Left ventricle myocardium superior (tissue), 1 donor: ENCODE measurements at regions not wholly inside any gene's neighbourhood (a gene's known extent, or its start where the extent isn't known, plus 50 kb on each side); places are given as distances from the start of the nearest gene placed in this dataset.

Experiments
- ATAC-seq: fragments of 200-7000 bp; cut with Tn5 transposase; one replicate; pipeline ENCODE4 v1.9.1; 2020; ENCODE audit warnings: mild to moderate bottlenecking, moderate library complexity
- DNase-seq: peaks from one replicate; pipeline ENCODE4 v3.0.0-alpha.2; 2020
- intact Hi-C: fragments of 100-400 bp; cut with micrococcal nuclease; formaldehyde crosslinking; loops from one replicate; pipeline ENCODE4 v1.11.0; 2022
- donor health status: DM: no; HTN: yes; CAD: no; lungs with severe emphysema.

GRCh38 chr1:177748080-177748801 lies 221.6 kb downstream of the SEC16B start:
- ATAC-seq: no peak
- no peak for DNase-seq
- intact Hi-C loops: no loop called here

DNA sequence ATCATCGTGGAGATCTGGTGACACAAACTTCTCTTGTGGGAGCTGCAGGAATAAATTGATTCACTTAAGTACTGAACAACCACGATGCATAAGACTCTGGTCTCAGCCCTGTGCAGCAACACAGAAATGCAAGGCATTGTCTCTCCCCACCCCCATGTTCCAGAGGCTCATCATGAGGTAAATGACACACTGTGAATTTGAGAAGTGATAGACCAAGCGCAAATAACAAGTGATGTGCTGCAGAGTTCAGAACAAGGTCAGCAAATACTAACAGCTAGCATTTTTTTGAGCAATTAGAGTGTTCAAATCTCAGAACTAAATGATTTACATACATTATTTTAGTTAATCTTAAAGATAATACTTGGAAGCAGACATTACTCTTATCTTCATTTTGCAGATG lies 223.7 kb downstream of the SEC16B start:
- ATAC-seq (no peak), DNase-seq (no peak)
- intact Hi-C loops: no loop called here

DNA sequence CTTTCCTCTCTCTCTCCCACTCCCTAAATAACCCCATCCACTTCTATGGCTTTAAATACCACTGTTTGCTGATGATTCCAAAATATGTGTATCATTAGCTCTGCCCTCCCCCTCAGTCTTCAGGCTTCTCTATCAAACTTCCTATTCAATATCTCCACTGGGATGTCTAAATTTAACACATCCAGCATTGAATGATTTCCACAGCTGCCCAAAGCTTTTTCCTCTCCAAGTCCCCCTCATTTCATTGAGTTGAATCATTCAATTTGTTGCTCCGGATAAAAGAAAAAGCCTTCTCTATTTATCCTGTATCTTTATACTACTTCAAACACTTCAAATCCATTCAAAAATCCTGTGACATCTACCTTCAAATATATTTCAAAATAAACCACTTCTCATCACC lies 225.0 kb downstream of the SEC16B start:
- no peak for DNase-seq
- no peak for ATAC-seq
- intact Hi-C loops: no loop called here

- intact Hi-C loops: no loop called here
- DNase-seq: no peak
- no peak for ATAC-seq
Observed at GRCh38 chr1:177741476-177741875, 228.4 kb downstream of the SEC16B start.

- DNase-seq: no peak
- intact Hi-C loops: no loop called here
- no peak for ATAC-seq
Observed at GRCh38 chr1:177739780-177740179, 230.1 kb downstream of the SEC16B start.

DNA sequence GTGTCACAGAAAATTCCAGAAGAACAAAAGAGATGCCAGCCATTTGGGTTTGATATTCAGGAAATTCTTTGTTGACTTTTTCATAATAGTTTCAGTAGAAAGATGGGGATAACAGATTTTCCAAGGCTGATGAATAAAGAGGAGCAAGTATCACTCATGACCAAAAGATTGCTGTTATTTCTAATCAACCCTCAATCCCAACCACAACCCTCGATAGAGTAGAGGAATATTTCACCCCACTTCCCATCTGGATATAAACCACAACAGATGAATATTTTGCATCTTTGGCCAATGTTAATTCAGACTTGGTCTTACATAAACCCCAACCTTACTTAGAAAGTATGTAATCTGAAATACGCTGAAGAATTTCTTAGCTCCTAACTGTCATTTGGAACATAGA lies 232.4 kb downstream of the SEC16B start:
- intact Hi-C loops: no loop called here
- DNase-seq (no peak), ATAC-seq (no peak)

DNA sequence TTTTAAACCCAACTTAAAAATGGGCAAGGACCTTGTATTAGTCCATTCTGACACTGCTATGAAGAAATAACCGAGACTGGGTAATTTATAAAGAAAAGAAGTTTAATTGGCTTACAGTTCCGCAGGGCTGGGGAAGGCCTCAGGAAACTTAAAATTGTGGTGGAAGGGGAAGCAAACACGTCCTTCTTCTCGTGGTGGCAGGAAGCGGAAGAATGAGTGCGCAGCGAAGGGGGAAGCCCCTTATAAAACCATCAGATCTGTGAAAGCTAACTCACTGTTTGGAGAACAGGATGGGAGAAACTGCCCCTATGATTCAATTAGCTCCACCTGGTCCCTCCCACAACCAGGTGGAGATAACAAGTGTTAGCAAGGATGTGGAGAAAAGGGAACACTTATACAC lies 237.7 kb downstream of the SEC16B start:
- ATAC-seq (no peak), DNase-seq (no peak)
- intact Hi-C loops: no loop called here

GRCh38 chr1:177729646-177730045 lies 240.2 kb downstream of the SEC16B start:
- intact Hi-C loops: no loop called here
- ATAC-seq (no peak), DNase-seq (no peak)

- DNase-seq (no peak), ATAC-seq (no peak)
- intact Hi-C loops: no loop called here
Observed at GRCh38 chr1:177723533-177723932, 246.3 kb downstream of the SEC16B start.

GRCh38 chr1:177710696-177711620 lies 258.9 kb downstream of the SEC16B start:
- ATAC-seq (no peak), DNase-seq (no peak)
- intact Hi-C loops: no loop called here

GRCh38 chr1:177708406-177708805 lies 261.5 kb downstream of the SEC16B start:
- intact Hi-C loops: no loop called here
- no peak for ATAC-seq

DNA sequence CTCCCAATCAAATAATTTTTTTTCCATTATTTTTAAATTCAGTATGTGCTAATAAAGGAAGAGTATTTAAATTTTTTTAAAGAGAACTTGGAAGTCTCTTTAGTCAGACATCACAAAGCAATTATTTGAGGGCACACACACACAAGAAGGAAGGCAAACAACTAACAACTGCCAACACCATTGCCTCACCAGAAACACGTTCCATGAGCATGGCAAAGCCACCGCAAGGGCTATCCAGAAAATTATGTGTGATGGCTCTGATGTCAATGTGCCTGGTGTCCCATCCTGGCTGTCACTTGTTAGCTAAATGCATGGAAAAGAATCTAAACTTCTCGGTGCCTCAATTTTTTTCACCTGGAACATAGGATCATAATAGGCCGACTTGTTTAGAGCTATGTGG lies 262.9 kb downstream of the SEC16B start:
- DNase-seq: no peak
- no peak for ATAC-seq
- intact Hi-C loops: no loop called here

More at GRCh38 chr1:177708406-177708805, 261.5 kb downstream of the SEC16B start:
- DNase-seq: no peak

DNA sequence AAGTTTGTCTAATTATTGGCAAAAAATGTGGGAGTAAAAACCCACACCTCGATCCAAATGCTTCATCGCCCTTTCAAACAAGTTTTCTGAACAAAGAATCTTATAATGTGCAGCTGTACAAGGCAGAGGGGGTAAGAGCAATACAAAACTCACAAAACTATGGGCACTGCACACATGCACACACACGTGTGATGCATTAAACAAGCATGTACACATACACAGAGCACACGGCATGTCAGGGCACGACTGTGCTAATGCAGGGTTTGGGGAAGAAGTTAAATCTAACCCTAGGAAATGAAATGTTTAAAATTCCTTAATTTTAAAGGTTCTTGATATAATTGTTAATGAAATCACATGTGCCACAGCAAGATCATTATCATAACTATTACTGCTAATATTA lies 264.0 kb downstream of the SEC16B start:
- intact Hi-C loops: no loop called here
- ATAC-seq: no peak
- DNase-seq: no peak

- ATAC-seq: no peak
- intact Hi-C loops: no loop called here
- no peak for DNase-seq
Observed at GRCh38 chr1:177703888-177704446, 265.9 kb downstream of the SEC16B start.

- no peak for ATAC-seq
- intact Hi-C loops: no loop called here
Observed at GRCh38 chr1:177701654-177702353, 268.1 kb downstream of the SEC16B start.

GRCh38 chr1:177700856-177701255 lies 269.0 kb downstream of the SEC16B start:
- ATAC-seq (no peak), DNase-seq (no peak)
- intact Hi-C loops: no loop called here

More at GRCh38 chr1:177701654-177702353, 268.1 kb downstream of the SEC16B start:
- DNase-seq: no peak

- intact Hi-C loops: no loop called here
- no peak for ATAC-seq
- DNase-seq: no peak
Observed at GRCh38 chr1:177690996-177691395, 278.9 kb downstream of the SEC16B start.

- ATAC-seq (no peak), DNase-seq (no peak)
- intact Hi-C loops: no loop called here
Observed at GRCh38 chr1:177687544-177687943, 282.3 kb downstream of the SEC16B start.

- intact Hi-C loops: no loop called here
- DNase-seq: no peak
- no peak for ATAC-seq
Observed at GRCh38 chr1:177686933-177687332, 282.9 kb downstream of the SEC16B start.

DNA sequence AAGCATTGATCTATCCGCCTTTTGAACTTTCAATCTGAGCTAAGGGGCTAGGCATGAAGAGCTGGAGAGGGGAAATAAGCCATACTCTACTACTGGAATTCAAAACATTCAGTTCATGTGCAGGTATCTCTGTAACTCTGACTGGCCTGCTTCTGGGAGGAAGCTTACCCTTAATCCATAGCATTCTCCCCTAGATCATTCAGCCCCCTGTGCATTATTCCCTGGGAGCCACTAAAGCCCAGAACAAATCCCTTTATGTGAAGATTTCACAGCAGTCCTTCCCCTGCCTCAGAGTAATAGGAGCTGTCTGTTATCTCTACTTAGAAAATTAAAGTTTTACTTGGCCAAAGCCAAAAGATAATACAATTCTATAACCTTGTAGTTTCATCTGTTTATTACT lies 300.7 kb downstream of the SEC16B start:
- intact Hi-C loops: no loop called here
- DNase-seq: no peak
- ATAC-seq: no peak
